ENCODE measurements at regions not wholly inside any gene's neighbourhood (a gene's known extent, or its start where the extent isn't known, plus 50 kb on each side); places are given as distances from the start of the nearest gene placed in this dataset.

- TF ChIP-seq CTCF (IDR thresholded peaks at IDR 0.05; ENCODE audit: borderline replicate concordance, extremely low read depth, low read length, poor library complexity, severe bottlenecking) (no peak), EZH2 (IDR thresholded peaks at IDR 0.05; ENCODE audit: borderline replicate concordance, low read depth, low read length, severe bottlenecking) (no peak)
Observed at GRCh38 chr2:95761556-95761955, 169.8 kb downstream of the TRIM43 start.

Data from DND-41 (cell line).